Progenitor cell of endocrine pancreas (in vitro differentiated cells): ENCODE measurements at regions not wholly inside any gene's neighbourhood (a gene's known extent, or its start where the extent isn't known, plus 50 kb on each side); places are given as distances from the start of the nearest gene placed in this dataset.

Source experiments
- DNase-seq: peaks from one replicate; pipeline ENCODE4 v3.0.0; 2021; ENCODE audit warnings: low spot score; ENCODE audit not compliant: unreplicated experiment
- H3K27ac Mint-ChIP-seq: 2 replicates; pipeline ENCODE4 v1.8.0; 2021; ENCODE audit warnings: mild to moderate bottlenecking, moderate library complexity, mixed read lengths
- H3K27me3 Mint-ChIP-seq: 2 replicates; pipeline ENCODE4 v1.8.0; 2021; ENCODE audit warnings: mixed read lengths
- H3K36me3 Mint-ChIP-seq: 2 replicates; pipeline ENCODE4 v1.8.0; 2022; ENCODE audit warnings: mixed read lengths; ENCODE audit not compliant: insufficient read depth
- H3K4me1 Mint-ChIP-seq: 2 replicates; pipeline ENCODE4 v1.8.0; 2021; ENCODE audit warnings: low read depth, mixed read lengths
- H3K4me3 Mint-ChIP-seq: 2 replicates; pipeline ENCODE4 v1.8.0; 2021; ENCODE audit warnings: low read depth, mild to moderate bottlenecking, moderate library complexity, mixed read lengths
- H3K9me3 Mint-ChIP-seq: 2 replicates; pipeline ENCODE4 v1.8.0; 2021; ENCODE audit warnings: low read depth, mixed read lengths
- CTCF ChIP-seq: fragments of 200-600 bp; sonication (generic); IDR thresholded peaks from one replicate; pipeline ENCODE4 v1.5.0; 2021; ENCODE audit warnings: antibody characterized with exemption, mild to moderate bottlenecking; ENCODE audit not compliant: unreplicated experiment

GRCh38 chr6:91018586-91018985 is 431.7 kb upstream of the MAP3K7 start:
- TF ChIP-seq CTCF: no peak
- Mint-ChIP-seq H3K27ac (no peak overlapping the region), H3K4me3 (no peak overlapping the region), H3K36me3 (no peaks in the 10 kb centered on the region), H3K4me1 (peaks cover 6% of the 10 kb centered on the region), H3K9me3 (no peaks in the 10 kb centered on the region), H3K27me3 (no peaks in the 10 kb centered on the region)
- no peak for DNase-seq

GRCh38 chr6:91013511-91013910 is 426.6 kb upstream of the MAP3K7 start:
- H3K4me3 Mint-ChIP-seq: no peak overlapping the region
- no peak for DNase-seq

GRCh38 chr6:90997076-90997475 is 410.2 kb upstream of the MAP3K7 start:
- no peak overlapping the region for H3K27ac Mint-ChIP-seq
- peaks cover 10% of the 10 kb centered on the region for H3K4me1 Mint-ChIP-seq
- no peaks in the 10 kb centered on the region for H3K27me3 Mint-ChIP-seq
- H3K9me3 Mint-ChIP-seq: peaks cover 3% of the 10 kb centered on the region
- no peaks in the 10 kb centered on the region for H3K36me3 Mint-ChIP-seq
- DNase-seq: no peak
- no peak overlapping the region for H3K4me3 Mint-ChIP-seq
- no peak for TF ChIP-seq CTCF

More at GRCh38 chr6:91013511-91013910, 426.6 kb upstream of the MAP3K7 start:
- Mint-ChIP-seq H3K27ac (no peak overlapping the region), H3K9me3 (no peaks in the 10 kb centered on the region), H3K27me3 (no peaks in the 10 kb centered on the region), H3K4me1 (peaks cover 14% of the 10 kb centered on the region), H3K36me3 (no peaks in the 10 kb centered on the region)
- TF ChIP-seq CTCF: no peak

GRCh38 chr6:90993770-90994169 is 406.9 kb upstream of the MAP3K7 start:
- TF ChIP-seq CTCF: no peak
- Mint-ChIP-seq H3K9me3 (peaks cover 3% of the 10 kb centered on the region), H3K36me3 (no peaks in the 10 kb centered on the region)

GRCh38 chr6:90989763-90990162 is 402.9 kb upstream of the MAP3K7 start:
- Mint-ChIP-seq H3K4me3 (no peak overlapping the region), H3K9me3 (no peaks in the 10 kb centered on the region), H3K36me3 (no peaks in the 10 kb centered on the region), H3K27ac (no peak overlapping the region), H3K4me1 (no peaks in the 10 kb centered on the region), H3K27me3 (no peaks in the 10 kb centered on the region)
- no peak for DNase-seq
- TF ChIP-seq CTCF: no peak

More at GRCh38 chr6:90993770-90994169, 406.9 kb upstream of the MAP3K7 start:
- peaks cover 10% of the 10 kb centered on the region for H3K4me1 Mint-ChIP-seq
- DNase-seq: no peak
- no peak overlapping the region for H3K27ac Mint-ChIP-seq
- no peak overlapping the region for H3K4me3 Mint-ChIP-seq
- H3K27me3 Mint-ChIP-seq: no peaks in the 10 kb centered on the region
